C4-2B (cell line): ENCODE measurements at regions not wholly inside any gene's neighbourhood (a gene's known extent, or its start where the extent isn't known, plus 50 kb on each side); places are given as distances from the start of the nearest gene placed in this dataset.

Source experiments
- H3K27ac ChIP-seq: fragments of 450-650 bp; 2 replicates; pipeline ENCODE4 v1.5.1; 2017
- ZFX ChIP-seq: fragments of 450-650 bp; IDR thresholded peaks from 2 replicates; pipeline ENCODE4 v1.6.1; 2017
- TF ChIP-seq, protein P1 (sequence below): fragments of 450-650 bp; conservative IDR thresholded peaks from 2 replicates; pipeline ENCODE4 v1.5.1; 2017; ENCODE audit warnings: mild to moderate bottlenecking

DNA sequence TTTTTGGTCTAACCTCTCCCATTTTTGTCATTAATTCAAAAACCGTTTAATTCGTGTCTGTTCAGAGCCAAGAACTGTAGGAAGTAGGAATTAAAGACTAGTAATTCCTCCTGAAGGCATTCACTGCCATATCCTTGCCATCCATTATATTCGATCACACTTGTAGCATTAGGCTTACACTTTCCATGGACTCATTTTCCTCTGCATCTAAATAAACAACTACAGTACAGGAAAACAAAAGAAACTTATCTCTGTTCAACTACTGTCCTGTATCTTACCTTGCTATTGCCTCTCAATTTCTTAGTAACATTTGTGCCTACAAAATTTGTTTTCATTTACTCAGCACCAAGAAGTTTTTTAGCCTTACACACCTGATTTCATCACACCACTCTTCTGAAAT lies 111.6 kb upstream of the SEMA3C start:
- no peak for TF ChIP-seq ZFX
- TF ChIP-seq, protein P1, sequence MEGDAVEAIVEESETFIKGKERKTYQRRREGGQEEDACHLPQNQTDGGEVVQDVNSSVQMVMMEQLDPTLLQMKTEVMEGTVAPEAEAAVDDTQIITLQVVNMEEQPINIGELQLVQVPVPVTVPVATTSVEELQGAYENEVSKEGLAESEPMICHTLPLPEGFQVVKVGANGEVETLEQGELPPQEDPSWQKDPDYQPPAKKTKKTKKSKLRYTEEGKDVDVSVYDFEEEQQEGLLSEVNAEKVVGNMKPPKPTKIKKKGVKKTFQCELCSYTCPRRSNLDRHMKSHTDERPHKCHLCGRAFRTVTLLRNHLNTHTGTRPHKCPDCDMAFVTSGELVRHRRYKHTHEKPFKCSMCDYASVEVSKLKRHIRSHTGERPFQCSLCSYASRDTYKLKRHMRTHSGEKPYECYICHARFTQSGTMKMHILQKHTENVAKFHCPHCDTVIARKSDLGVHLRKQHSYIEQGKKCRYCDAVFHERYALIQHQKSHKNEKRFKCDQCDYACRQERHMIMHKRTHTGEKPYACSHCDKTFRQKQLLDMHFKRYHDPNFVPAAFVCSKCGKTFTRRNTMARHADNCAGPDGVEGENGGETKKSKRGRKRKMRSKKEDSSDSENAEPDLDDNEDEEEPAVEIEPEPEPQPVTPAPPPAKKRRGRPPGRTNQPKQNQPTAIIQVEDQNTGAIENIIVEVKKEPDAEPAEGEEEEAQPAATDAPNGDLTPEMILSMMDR: no peak

DNA sequence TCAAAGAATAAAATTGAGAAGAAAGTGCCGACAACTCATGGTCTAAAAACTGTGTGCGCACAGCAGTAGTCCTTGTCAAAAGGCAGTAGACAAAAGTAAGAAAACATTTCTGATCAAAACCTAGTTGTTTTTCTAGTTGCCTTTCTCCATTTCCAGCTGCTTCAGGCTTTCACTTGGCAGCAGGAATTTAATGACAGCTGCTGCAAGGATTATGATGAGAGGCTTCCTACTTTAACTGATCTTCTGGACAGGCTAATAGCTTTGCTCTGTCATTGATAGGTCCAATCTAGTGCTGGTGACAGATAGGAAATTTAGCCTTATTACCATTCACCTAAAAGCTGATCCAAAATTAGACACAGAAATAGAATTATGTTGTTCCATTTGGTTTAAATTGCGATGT lies 110.7 kb upstream of the SEMA3C start:
- no peak overlapping the region for H3K27ac ChIP-seq
- TF ChIP-seq, protein P1: no peak

More for the DNA sequence above, 111.6 kb upstream of the SEMA3C start:
- no peak overlapping the region for H3K27ac ChIP-seq

DNA sequence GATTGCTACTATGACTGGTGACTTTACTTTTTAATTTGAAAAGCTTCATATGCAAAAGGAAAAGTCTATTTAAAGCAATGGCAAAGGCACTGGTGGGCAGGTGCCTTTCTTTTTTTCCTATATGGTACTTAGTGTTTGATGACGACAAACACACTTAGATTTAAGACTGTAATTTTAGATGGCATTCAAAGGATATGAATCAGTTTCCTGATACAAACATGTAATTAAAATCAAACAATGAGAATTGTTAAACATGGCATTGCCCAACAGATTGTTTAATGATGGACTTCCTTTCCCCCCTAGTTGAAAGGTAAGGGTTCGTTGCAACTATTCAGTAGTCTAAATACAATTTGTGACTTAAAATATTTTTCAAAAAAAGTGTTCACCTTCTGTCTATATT lies 106.5 kb upstream of the SEMA3C start:
- H3K27ac ChIP-seq: no peak overlapping the region
- no peak for TF ChIP-seq ZFX
- TF ChIP-seq, protein P1: no peak

DNA sequence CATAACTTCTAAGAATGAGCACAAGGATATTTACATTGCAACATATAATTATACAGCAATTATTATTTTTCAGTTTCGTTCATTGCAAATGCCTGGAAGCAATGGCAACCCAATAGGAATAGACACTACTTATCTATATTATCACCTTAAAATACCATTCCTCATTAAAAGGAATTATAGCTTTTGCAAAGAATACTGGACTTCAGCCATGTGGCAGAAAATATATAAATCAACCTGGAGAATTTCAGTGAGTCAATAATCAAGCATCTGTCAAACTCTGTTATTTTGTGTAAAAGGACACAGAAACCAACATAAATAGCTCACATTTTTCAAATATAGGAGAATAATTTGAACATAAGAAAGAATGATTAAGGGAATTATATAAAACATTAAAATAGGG lies 96.1 kb upstream of the SEMA3C start:
- TF ChIP-seq, protein P1: no peak
- no peak for TF ChIP-seq ZFX
- no peak overlapping the region for H3K27ac ChIP-seq

DNA sequence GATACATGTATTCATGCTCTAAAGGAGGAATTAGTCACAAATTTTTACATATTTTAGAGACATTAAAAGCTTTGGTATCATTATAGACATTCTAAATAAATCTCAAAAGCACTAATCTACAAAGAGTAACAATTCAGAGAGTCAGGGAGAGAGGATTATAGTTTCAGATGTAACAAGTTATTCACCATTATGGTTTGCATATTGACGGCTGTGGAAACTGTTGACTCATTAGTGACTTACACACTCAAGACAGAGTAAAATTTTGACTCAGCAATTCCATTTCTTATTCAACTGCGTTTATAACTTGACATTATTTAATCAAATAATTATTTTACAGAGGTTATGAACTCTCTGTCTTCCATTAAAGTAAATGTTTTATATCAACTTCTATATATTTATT lies 95.4 kb upstream of the SEMA3C start:
- TF ChIP-seq ZFX: no peak
- TF ChIP-seq, protein P1: no peak
- no peak overlapping the region for H3K27ac ChIP-seq

DNA sequence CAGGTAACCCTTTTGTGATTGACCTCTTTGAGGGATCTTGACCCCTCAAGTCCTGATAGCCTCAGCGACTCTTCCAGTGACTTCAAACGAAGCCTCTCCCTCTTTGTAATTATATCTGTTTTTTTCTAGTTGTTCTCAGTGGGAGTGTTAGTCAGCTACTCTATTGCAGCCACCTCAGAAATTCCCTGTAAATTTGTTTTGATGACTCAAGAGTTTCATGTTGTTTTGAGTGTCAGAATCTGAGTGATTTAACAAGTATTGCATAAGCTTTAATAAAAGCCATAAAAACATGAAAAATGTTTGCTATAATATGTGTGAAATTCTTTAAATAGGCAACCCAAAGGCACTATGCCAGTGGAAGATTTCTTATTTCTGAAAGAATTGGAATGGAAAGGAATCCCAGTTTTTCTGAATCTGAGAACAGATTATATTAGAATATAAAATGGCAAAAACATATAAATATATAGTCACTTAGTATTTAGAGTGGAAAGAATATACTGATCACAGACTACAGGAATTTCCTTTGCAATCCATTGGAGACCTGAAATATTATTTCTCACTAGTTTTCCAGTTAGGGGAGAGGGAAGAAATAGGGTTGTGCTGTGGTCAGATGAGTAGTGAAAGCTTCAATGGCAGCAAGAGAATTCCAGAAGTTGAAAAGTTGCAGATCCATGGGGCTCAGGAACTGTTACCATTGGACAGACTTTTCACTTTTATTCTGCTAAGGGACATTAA lies 94.4 kb upstream of the SEMA3C start:
- TF ChIP-seq ZFX: no peak
- TF ChIP-seq, protein P1: no peak
- no peak overlapping the region for H3K27ac ChIP-seq

DNA sequence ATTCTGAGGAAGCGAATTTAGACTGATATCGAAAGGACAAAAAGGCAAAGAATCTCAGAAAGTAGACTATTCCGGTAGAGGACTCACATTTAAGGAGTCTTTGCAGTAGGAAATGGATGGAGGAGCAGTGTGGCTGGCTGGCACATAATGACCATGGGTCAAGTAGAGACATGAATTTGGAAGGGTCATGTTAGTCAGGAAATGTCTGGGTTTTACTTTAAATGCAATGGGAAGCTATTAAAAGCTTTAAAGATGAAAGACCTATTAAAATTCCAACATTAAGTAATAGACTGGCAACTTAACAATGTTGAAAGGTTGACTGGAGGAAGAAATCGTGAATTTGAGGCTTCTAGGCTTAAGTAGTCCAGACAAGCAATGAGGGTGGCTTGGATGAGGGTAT lies 90.0 kb upstream of the SEMA3C start:
- TF ChIP-seq ZFX: no peak
- TF ChIP-seq, protein P1: no peak
- no peak overlapping the region for H3K27ac ChIP-seq
